ENCODE measurements at regions not wholly inside any gene's neighbourhood (a gene's known extent, or its start where the extent isn't known, plus 50 kb on each side); places are given as distances from the start of the nearest gene placed in this dataset.

DNA sequence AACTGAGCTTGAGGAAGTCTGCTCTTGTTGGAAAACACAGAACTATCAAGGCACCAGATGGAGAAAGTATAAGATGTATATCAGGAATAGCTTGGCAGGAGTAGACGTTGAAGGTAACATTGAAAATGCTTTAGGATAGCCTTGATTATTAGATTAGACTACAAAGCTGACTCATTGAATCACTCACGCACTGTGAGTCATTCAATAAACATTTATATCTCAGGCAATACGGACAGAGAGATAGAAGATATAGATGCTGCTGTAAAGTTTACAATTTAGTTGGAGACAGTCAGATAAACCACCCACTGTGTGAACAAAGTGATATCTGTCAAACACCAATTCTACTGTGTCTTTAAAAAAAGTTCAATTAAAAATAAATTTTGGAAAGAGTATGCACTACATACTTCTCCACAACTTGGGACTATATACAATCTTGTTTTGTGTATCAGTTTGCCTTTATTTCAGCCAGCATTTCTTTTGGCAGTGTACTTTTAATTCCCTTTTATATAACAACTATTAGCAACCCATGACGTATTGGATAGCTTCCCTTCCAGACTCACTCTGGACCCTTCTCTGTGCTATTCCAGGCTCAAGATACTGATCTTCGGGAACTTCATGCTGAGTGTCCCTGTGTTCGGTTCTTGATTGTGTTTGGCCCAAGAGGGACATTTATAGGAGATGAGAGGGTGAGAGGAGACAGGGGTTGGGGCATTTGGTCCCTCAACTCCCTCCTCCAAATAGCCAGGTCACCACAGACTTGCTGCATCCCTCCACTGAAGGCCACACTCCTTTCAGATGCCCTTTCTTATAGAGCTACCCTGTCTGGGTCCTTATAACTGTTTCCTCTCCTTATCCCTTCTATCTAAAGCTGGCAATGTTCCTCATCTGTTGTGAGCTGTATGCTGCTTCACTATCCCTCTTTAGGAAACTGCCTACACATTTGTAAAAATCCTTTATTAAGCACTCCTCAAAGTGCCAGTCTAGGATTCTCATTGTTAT is 176.6 kb upstream of the PTPRK start:
- TF ChIP-seq, protein P1, sequence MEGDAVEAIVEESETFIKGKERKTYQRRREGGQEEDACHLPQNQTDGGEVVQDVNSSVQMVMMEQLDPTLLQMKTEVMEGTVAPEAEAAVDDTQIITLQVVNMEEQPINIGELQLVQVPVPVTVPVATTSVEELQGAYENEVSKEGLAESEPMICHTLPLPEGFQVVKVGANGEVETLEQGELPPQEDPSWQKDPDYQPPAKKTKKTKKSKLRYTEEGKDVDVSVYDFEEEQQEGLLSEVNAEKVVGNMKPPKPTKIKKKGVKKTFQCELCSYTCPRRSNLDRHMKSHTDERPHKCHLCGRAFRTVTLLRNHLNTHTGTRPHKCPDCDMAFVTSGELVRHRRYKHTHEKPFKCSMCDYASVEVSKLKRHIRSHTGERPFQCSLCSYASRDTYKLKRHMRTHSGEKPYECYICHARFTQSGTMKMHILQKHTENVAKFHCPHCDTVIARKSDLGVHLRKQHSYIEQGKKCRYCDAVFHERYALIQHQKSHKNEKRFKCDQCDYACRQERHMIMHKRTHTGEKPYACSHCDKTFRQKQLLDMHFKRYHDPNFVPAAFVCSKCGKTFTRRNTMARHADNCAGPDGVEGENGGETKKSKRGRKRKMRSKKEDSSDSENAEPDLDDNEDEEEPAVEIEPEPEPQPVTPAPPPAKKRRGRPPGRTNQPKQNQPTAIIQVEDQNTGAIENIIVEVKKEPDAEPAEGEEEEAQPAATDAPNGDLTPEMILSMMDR (conservative IDR thresholded peaks at IDR 0.05; ENCODE audit: low read length): no peak
- no peak for TF ChIP-seq EZH2phosphoT487 (IDR thresholded peaks at IDR 0.05; ENCODE audit: borderline replicate concordance, low read depth, low read length)
